ENCODE measurements at regions not wholly inside any gene's neighbourhood (a gene's known extent, or its start where the extent isn't known, plus 50 kb on each side); places are given as distances from the start of the nearest gene placed in this dataset.

DNA sequence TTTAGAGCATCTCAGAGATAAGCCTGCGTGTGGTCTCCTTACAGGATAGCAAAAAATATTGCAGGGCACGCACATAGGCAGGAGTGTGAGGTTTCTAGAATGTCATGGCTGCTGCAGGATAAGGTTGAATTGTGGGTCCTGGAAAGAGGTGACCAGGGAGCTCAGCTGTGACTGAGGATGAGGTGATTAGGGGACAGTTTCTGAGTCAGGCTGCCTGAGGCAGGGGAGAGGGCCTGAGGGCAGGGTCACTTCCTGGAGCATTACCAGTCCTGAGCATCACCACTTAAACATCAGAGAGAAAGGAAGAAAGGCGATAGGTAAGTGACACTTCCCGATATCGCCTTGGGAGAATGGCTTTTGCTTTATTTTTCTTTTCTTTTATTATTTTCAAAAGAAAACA lies 813.8 kb downstream of the TUSC7 start:
- no peak for TF ChIP-seq POLR2A (IDR thresholded peaks at IDR 0.05)
- TF ChIP-seq CTCF (IDR thresholded peaks at IDR 0.05) = no peak

Measured in thyroid gland (tissue), 4 donors.